GM23338 (cell line): ENCODE measurements at regions not wholly inside any gene's neighbourhood (a gene's known extent, or its start where the extent isn't known, plus 50 kb on each side); places are given as distances from the start of the nearest gene placed in this dataset.

Experiments
- ATAC-seq: fragments of 200-7000 bp; cut with Tn5 transposase; 3 replicates; pipeline ENCODE4 v1.9.1; 2020
- DNase-seq: peaks from one replicate; pipeline ENCODE4 v3.0.0-alpha.2; 2015; ENCODE audit warnings: low spot score
- H2AFZ ChIP-seq: fragments of 200-600 bp; sonication (generic); 2 replicates; pipeline ENCODE4 v1.8.0; 2016; ENCODE audit warnings: antibody characterized with exemption, mild to moderate bottlenecking, moderate library complexity
- H3F3A ChIP-seq: fragments of 200-600 bp; sonication (generic); replicated peaks from 2 replicates; pipeline ENCODE4 v1.8.0; 2017; ENCODE audit warnings: antibody characterized with exemption, mixed run types, low read depth
- H3K27ac ChIP-seq: fragments of 200-600 bp; sonication (generic); 2 replicates; pipeline ENCODE4 v1.6.1; 2016; ENCODE audit warnings: low read depth
- H3K27me3 ChIP-seq: fragments of 200-600 bp; sonication (generic); 2 replicates; pipeline ENCODE4 v1.8.0; 2016; ENCODE audit warnings: mild to moderate bottlenecking, mixed run types, moderate library complexity; ENCODE audit not compliant: insufficient read depth
- H3K36me3 ChIP-seq: fragments of 200-600 bp; sonication (generic); 2 replicates; pipeline ENCODE4 v1.8.0; 2016; ENCODE audit warnings: mild to moderate bottlenecking; ENCODE audit not compliant: insufficient read depth
- H3K4me1 ChIP-seq: fragments of 200-600 bp; sonication (generic); 2 replicates; pipeline ENCODE4 v1.8.0; 2016; ENCODE audit warnings: mild to moderate bottlenecking, moderate library complexity; ENCODE audit not compliant: insufficient read depth
- H3K4me2 ChIP-seq: fragments of 200-600 bp; sonication (generic); 2 replicates; pipeline ENCODE4 v1.7.1; 2017; ENCODE audit warnings: mixed run types
- H3K4me3 ChIP-seq: fragments of 200-600 bp; sonication (generic); 2 replicates; pipeline ENCODE4 v1.6.1; 2016; ENCODE audit warnings: mixed run types
- H3K79me2 ChIP-seq: fragments of 200-600 bp; sonication (generic); replicated peaks from 2 replicates; pipeline ENCODE4 v1.8.0; 2017; ENCODE audit warnings: mild to moderate bottlenecking; ENCODE audit not compliant: insufficient read depth
- H3K9me2 ChIP-seq: fragments of 200-600 bp; sonication (generic); 2 replicates; pipeline ENCODE4 v1.8.0; 2017; ENCODE audit not compliant: insufficient read depth
- H4K20me1 ChIP-seq: fragments of 200-600 bp; sonication (generic); replicated peaks from 2 replicates; pipeline ENCODE4 v1.8.0; 2017; ENCODE audit warnings: mild to moderate bottlenecking; ENCODE audit not compliant: insufficient read depth
- H3K27ac Mint-ChIP-seq: 2 replicates; pipeline ENCODE4 v1.8.0; 2020; ENCODE audit warnings: inconsistent platforms, mild to moderate bottlenecking, moderate library complexity, mixed read lengths
- H3K27me3 Mint-ChIP-seq: 3 replicates; pipeline ENCODE4 v1.8.0; 2022; ENCODE audit warnings: low read depth, mild to moderate bottlenecking, moderate library complexity, mixed read lengths, inconsistent platforms; ENCODE audit not compliant: insufficient read depth, poor library complexity
- H3K36me3 Mint-ChIP-seq: 3 replicates; pipeline ENCODE4 v1.8.0; 2021; ENCODE audit warnings: low read depth, mild to moderate bottlenecking, inconsistent platforms, moderate library complexity, mixed read lengths
- H3K4me1 Mint-ChIP-seq: 3 replicates; pipeline ENCODE4 v1.8.0; 2020; ENCODE audit warnings: mild to moderate bottlenecking, inconsistent platforms, mixed read lengths
- H3K4me3 Mint-ChIP-seq: 3 replicates; pipeline ENCODE4 v1.8.0; 2021; ENCODE audit warnings: moderate library complexity, mild to moderate bottlenecking, inconsistent platforms, mixed read lengths
- H3K9me3 Mint-ChIP-seq: 3 replicates; pipeline ENCODE4 v1.8.0; 2020; ENCODE audit warnings: moderate library complexity, mild to moderate bottlenecking, inconsistent platforms, mixed read lengths
- CREB1 ChIP-seq: fragments of 250-450 bp; sonication (Bioruptor Pico); IDR thresholded peaks from 2 replicates; pipeline ENCODE4 v1.5.0; 2020; ENCODE audit warnings: low read depth, mild to moderate bottlenecking, moderate library complexity
- ETS1 ChIP-seq: IDR thresholded peaks from 2 replicates; pipeline ENCODE4 v1.6.1; 2016; ENCODE audit warnings: antibody characterized with exemption
- EZH2 ChIP-seq: fragments of 200-600 bp; sonication (generic); IDR thresholded peaks from one replicate; pipeline ENCODE4 v1.8.0; 2017; ENCODE audit warnings: antibody characterized with exemption, mild to moderate bottlenecking, low read depth; ENCODE audit not compliant: unreplicated experiment
- EZH2phosphoT487 ChIP-seq: fragments of 200-600 bp; sonication (generic); IDR thresholded peaks from one replicate; pipeline ENCODE4 v1.8.1; 2018; ENCODE audit warnings: antibody characterized with exemption; ENCODE audit not compliant: unreplicated experiment
- JUNB ChIP-seq: IDR thresholded peaks from one replicate; pipeline ENCODE4 v1.6.1; 2016; ENCODE audit warnings: antibody characterized with exemption; ENCODE audit not compliant: unreplicated experiment
- NANOG ChIP-seq: IDR thresholded peaks from 2 replicates; pipeline ENCODE4 v1.6.1; 2016; ENCODE audit warnings: antibody characterized with exemption, borderline replicate concordance
- POLR2AphosphoS5 ChIP-seq: IDR thresholded peaks from 2 replicates; pipeline ENCODE4 v1.6.1; 2016; ENCODE audit warnings: antibody characterized with exemption, low read depth
- STAT1 ChIP-seq: IDR thresholded peaks from one replicate; pipeline ENCODE4 v1.6.1; 2016; ENCODE audit warnings: antibody characterized with exemption; ENCODE audit not compliant: unreplicated experiment
- ZNF114 ChIP-seq: fragments of 250-450 bp; sonication (Bioruptor Pico); IDR thresholded peaks from 2 replicates; pipeline ENCODE4 v1.5.0; 2020; ENCODE audit warnings: mild to moderate bottlenecking, moderate library complexity
- ZNF331 ChIP-seq: fragments of 250-450 bp; sonication (Bioruptor Pico); IDR thresholded peaks from 2 replicates; pipeline ENCODE4 v1.5.0; 2020; ENCODE audit warnings: low read depth, mild to moderate bottlenecking, moderate library complexity
- TF ChIP-seq, protein P1 (sequence below): IDR thresholded peaks from one replicate; pipeline ENCODE4 v1.6.1; 2018; ENCODE audit warnings: antibody characterized with exemption; ENCODE audit not compliant: unreplicated experiment
- TF ChIP-seq, protein P2 (sequence below), 2 experiments: fragments of 200-600 bp in 1 of 2; sonication (generic) in 1 of 2; conservative IDR thresholded peaks; 2 replicates each; pipeline versions ENCODE4 v1.5.1 to v1.6.1; 2016 to 2017; ENCODE audit warnings: antibody characterized with exemption in 2 of 2, low read depth in 2 of 2, mild to moderate bottlenecking in 2 of 2, moderate library complexity in 1 of 2

GRCh38 chr5:143737062-143737461 is 74.9 kb upstream of the HMHB1 start:
- TF ChIP-seq POLR2AphosphoS5 (no peak), EZH2phosphoT487 (no peak), ZNF114 (no peak), CREB1 (CRISPR knock-in tag) (no peak)
- no peaks in the 10 kb centered on the region for H3F3A ChIP-seq
- Mint-ChIP-seq H3K27me3 (no peaks in the 10 kb centered on the region), H3K4me3 (no peak overlapping the region), H3K36me3 (no peaks in the 10 kb centered on the region), H3K9me3 (no peaks in the 10 kb centered on the region), H3K4me1 (peaks cover 17% of the 10 kb centered on the region), H3K27ac (no peak overlapping the region)
- H3K27ac ChIP-seq: no peak overlapping the region
- H3K27me3 ChIP-seq: no peaks in the 10 kb centered on the region
- no peaks in the 10 kb centered on the region for H3K36me3 ChIP-seq
- H3K9me2 ChIP-seq: 0 out of 2 replicates have a peak, but pooled peaks cover 4% of the 10 kb centered on the region
- peaks cover 10% of the 10 kb centered on the region for H3K4me1 ChIP-seq
- peak overlapping the region; percentile 90 for H2AFZ ChIP-seq
- H3K79me2 ChIP-seq: no peaks in the 10 kb centered on the region
- no peaks in the 10 kb centered on the region for H4K20me1 ChIP-seq
- ATAC-seq: no peak
- 0 out of 2 replicates have a peak overlapping the region, but pooled peaks have one; percentile 26 for H3K4me2 ChIP-seq
- H3K4me3 ChIP-seq: no peak overlapping the region
- no peak for DNase-seq

DNA sequence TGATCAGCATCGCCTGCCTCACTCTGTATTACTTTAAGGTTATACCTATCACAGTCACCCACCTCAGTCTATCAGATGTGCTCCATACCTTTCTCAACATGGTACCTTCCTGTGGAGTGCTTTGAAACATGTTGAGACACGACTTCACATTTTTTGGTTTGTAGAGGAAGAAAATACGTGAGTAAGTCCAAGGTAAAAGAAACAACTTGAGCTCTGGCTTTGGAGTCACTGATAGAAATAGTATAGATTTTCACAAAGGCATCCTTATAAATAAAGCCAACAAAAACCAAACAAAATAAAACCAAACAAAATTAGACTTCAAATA is 77.5 kb upstream of the HMHB1 start:
- H3K9me3 Mint-ChIP-seq: no peaks in the 10 kb centered on the region
- H4K20me1 ChIP-seq: no peaks in the 10 kb centered on the region
- H3K27me3 Mint-ChIP-seq: no peaks in the 10 kb centered on the region
- TF ChIP-seq ZNF331 (CRISPR knock-in tag) (no peak), NANOG (no peak), EZH2phosphoT487 (no peak), EZH2 (no peak), POLR2AphosphoS5 (no peak), STAT1 (no peak), ETS1 (no peak), CREB1 (CRISPR knock-in tag) (no peak), JUNB (no peak)
- TF ChIP-seq, protein P1, sequence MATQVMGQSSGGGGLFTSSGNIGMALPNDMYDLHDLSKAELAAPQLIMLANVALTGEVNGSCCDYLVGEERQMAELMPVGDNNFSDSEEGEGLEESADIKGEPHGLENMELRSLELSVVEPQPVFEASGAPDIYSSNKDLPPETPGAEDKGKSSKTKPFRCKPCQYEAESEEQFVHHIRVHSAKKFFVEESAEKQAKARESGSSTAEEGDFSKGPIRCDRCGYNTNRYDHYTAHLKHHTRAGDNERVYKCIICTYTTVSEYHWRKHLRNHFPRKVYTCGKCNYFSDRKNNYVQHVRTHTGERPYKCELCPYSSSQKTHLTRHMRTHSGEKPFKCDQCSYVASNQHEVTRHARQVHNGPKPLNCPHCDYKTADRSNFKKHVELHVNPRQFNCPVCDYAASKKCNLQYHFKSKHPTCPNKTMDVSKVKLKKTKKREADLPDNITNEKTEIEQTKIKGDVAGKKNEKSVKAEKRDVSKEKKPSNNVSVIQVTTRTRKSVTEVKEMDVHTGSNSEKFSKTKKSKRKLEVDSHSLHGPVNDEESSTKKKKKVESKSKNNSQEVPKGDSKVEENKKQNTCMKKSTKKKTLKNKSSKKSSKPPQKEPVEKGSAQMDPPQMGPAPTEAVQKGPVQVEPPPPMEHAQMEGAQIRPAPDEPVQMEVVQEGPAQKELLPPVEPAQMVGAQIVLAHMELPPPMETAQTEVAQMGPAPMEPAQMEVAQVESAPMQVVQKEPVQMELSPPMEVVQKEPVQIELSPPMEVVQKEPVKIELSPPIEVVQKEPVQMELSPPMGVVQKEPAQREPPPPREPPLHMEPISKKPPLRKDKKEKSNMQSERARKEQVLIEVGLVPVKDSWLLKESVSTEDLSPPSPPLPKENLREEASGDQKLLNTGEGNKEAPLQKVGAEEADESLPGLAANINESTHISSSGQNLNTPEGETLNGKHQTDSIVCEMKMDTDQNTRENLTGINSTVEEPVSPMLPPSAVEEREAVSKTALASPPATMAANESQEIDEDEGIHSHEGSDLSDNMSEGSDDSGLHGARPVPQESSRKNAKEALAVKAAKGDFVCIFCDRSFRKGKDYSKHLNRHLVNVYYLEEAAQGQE: no peak
- TF ChIP-seq, protein P2, sequence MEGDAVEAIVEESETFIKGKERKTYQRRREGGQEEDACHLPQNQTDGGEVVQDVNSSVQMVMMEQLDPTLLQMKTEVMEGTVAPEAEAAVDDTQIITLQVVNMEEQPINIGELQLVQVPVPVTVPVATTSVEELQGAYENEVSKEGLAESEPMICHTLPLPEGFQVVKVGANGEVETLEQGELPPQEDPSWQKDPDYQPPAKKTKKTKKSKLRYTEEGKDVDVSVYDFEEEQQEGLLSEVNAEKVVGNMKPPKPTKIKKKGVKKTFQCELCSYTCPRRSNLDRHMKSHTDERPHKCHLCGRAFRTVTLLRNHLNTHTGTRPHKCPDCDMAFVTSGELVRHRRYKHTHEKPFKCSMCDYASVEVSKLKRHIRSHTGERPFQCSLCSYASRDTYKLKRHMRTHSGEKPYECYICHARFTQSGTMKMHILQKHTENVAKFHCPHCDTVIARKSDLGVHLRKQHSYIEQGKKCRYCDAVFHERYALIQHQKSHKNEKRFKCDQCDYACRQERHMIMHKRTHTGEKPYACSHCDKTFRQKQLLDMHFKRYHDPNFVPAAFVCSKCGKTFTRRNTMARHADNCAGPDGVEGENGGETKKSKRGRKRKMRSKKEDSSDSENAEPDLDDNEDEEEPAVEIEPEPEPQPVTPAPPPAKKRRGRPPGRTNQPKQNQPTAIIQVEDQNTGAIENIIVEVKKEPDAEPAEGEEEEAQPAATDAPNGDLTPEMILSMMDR (conservative IDR thresholded peaks at IDR 0.05; ENCODE audit: low read depth in 2 of 2): no peak

More for the DNA sequence above, 77.5 kb upstream of the HMHB1 start:
- H3K36me3 Mint-ChIP-seq: no peaks in the 10 kb centered on the region
- no peaks in the 10 kb centered on the region for H3K36me3 ChIP-seq
- H3K4me3 Mint-ChIP-seq: no peak overlapping the region
- no peaks in the 10 kb centered on the region for H3F3A ChIP-seq
- peaks cover 10% of the 10 kb centered on the region for H3K4me1 ChIP-seq
- no peak overlapping the region for H3K4me2 ChIP-seq
- 0 out of 2 replicates have a peak, but pooled peaks cover 4% of the 10 kb centered on the region for H3K9me2 ChIP-seq
- H3K79me2 ChIP-seq: no peaks in the 10 kb centered on the region
- H3K27me3 ChIP-seq: no peaks in the 10 kb centered on the region
- peaks cover 17% of the 10 kb centered on the region for H3K4me1 Mint-ChIP-seq
- DNase-seq: no peak
- H3K27ac Mint-ChIP-seq: no peak overlapping the region
- H3K27ac ChIP-seq: no peak overlapping the region
- H2AFZ ChIP-seq: peak overlapping the region; percentile 3; the same call in 1 of the 2 replicates
- ATAC-seq: no peak
- no peak overlapping the region for H3K4me3 ChIP-seq
